A172 (cell line): ENCODE measurements at regions not wholly inside any gene's neighbourhood (a gene's known extent, or its start where the extent isn't known, plus 50 kb on each side); places are given as distances from the start of the nearest gene placed in this dataset.
"Not testable (repeated sequence)": the region's sequence is repeated elsewhere in the genome, so short reads cannot be mapped to it uniquely, and the experiment has no call there.

Experiments used
- DNase-seq: peaks from one replicate; pipeline ENCODE4 v3.0.0-alpha.2; 2015; ENCODE audit warnings: low spot score

GRCh38 chr2:41160439-41160838, 708.5 kb upstream of the SLC8A1 start:
- DNase-seq: no peak

GRCh38 chr2:41167014-41167413, 715.1 kb upstream of the SLC8A1 start:
- no peak for DNase-seq

GRCh38 chr2:41169744-41170143, 717.9 kb upstream of the SLC8A1 start:
- DNase-seq: no peak

- no peak for DNase-seq
Observed at GRCh38 chr2:41170589-41170988, 718.7 kb upstream of the SLC8A1 start.

GRCh38 chr2:41180387-41180786, 728.5 kb upstream of the SLC8A1 start:
- DNase-seq: no peak

GRCh38 chr2:41182961-41183360, 731.1 kb upstream of the SLC8A1 start:
- DNase-seq: no peak

- DNase-seq: no peak
Observed at GRCh38 chr2:41187376-41188122, 735.7 kb upstream of the SLC8A1 start.

- peak; percentile 86 for DNase-seq
Observed at GRCh38 chr2:41194230-41194629, 742.3 kb upstream of the SLC8A1 start.

GRCh38 chr2:41197781-41198180, 745.9 kb upstream of the SLC8A1 start:
- peak; percentile 10 for DNase-seq

- DNase-seq: no peak
Observed at GRCh38 chr2:41199334-41199733, 747.4 kb upstream of the SLC8A1 start.

- DNase-seq: no peak
Observed at GRCh38 chr2:41204315-41204714, 752.4 kb upstream of the SLC8A1 start.

GRCh38 chr2:41206004-41206403, 754.1 kb upstream of the SLC8A1 start:
- DNase-seq: no peak

GRCh38 chr2:41207578-41207977, 755.7 kb upstream of the SLC8A1 start:
- DNase-seq: no peak

GRCh38 chr2:41210030-41210429, 758.1 kb upstream of the SLC8A1 start:
- DNase-seq: not testable (repeated sequence)

- DNase-seq: no peak
Observed at GRCh38 chr2:41216978-41217377, 765.1 kb upstream of the SLC8A1 start.

- DNase-seq: no peak
Observed at GRCh38 chr2:41222593-41222992, 770.7 kb upstream of the SLC8A1 start.

- no peak for DNase-seq
Observed at GRCh38 chr2:41234093-41234492, 782.2 kb upstream of the SLC8A1 start.

GRCh38 chr2:41241325-41242000, 789.6 kb upstream of the SLC8A1 start:
- no peak for DNase-seq

GRCh38 chr2:41242001-41242331, 790.1 kb upstream of the SLC8A1 start:
- DNase-seq: no peak

- DNase-seq: no peak
Observed at GRCh38 chr2:41267929-41268659, 779.7 kb upstream of the PKDCC start.

- DNase-seq: no peak
Observed at GRCh38 chr2:41283079-41283775, 764.6 kb upstream of the PKDCC start.

GRCh38 chr2:41293491-41293890, 754.3 kb upstream of the PKDCC start:
- DNase-seq: no peak
